Tibial artery (tissue), 4 donors: ENCODE measurements at regions not wholly inside any gene's neighbourhood (a gene's known extent, or its start where the extent isn't known, plus 50 kb on each side); places are given as distances from the start of the nearest gene placed in this dataset.

Experiments used
- DNase-seq, 2 donors: peaks; one replicate each; pipeline ENCODE4 v3.0.0-alpha.2; 2019
- H3K27ac ChIP-seq, 2 donors: fragments of 200-600 bp; sonication (generic) in 1 of 2; 1 replicate in 1 of 2; 2 replicates in 1 of 2; pipeline ENCODE4 v1.5.1; 2018 to 2019; ENCODE audit warnings: mild to moderate bottlenecking in 1 of 2
- H3K27me3 ChIP-seq, 2 donors: fragments of 200-600 bp; sonication (generic) in 1 of 2; one replicate each; pipeline versions ENCODE4 v1.5.1 to v1.6.0; 2016 to 2019
- H3K36me3 ChIP-seq, 3 donors: fragments of 200-600 bp; sonication (generic) in 2 of 3; one replicate each; pipeline ENCODE4 v1.5.1; 2016 to 2019; ENCODE audit warnings: mild to moderate bottlenecking in 2 of 3
- H3K4me1 ChIP-seq, 4 donors: fragments of 200-600 bp; sonication (generic) in 2 of 4; 1 replicate in 3 of 4; 2 replicates in 1 of 4; pipeline ENCODE4 v1.5.1; 2016 to 2019
- H3K4me3 ChIP-seq, 2 donors: fragments of 200-600 bp; sonication (generic) in 1 of 2; 1 replicate in 1 of 2; 2 replicates in 1 of 2; pipeline ENCODE4 v1.5.1; 2018 to 2019; ENCODE audit warnings: mild to moderate bottlenecking in 2 of 2
- H3K9me3 ChIP-seq, 3 donors: fragments of 200-600 bp; sonication (generic) in 1 of 3; one replicate each; pipeline ENCODE4 v1.5.1; 2016 to 2019
- CTCF ChIP-seq, 2 experiments: fragments of 200-600 bp in 1 of 2; fragments of 450-650 bp in 1 of 2; IDR thresholded peaks; one replicate each; pipeline ENCODE4 v1.5.1; 2017 to 2019; ENCODE audit warnings: antibody characterized with exemption in 2 of 2, mild to moderate bottlenecking in 1 of 2, moderate library complexity in 1 of 2
- intact Hi-C: fragments of 100-400 bp; cut with DNase I; formaldehyde crosslinking; loops from one replicate; pipeline ENCODE4 v1.15.0; 2023; ENCODE audit warnings: low total_unique reads

- H3K4me3 ChIP-seq = no peak overlapping the region
- H3K4me1 ChIP-seq = no peaks in the 10 kb centered on the region
- intact Hi-C loops = no loop called here
- no peaks in the 10 kb centered on the region for H3K36me3 ChIP-seq
- TF ChIP-seq CTCF (IDR thresholded peaks at IDR 0.05) = no peak
- H3K27me3 ChIP-seq = no peaks in the 10 kb centered on the region
- no peak for DNase-seq
- no peaks in the 10 kb centered on the region for H3K9me3 ChIP-seq
- H3K27ac ChIP-seq = no peak overlapping the region
These were observed 627.4 kb upstream of the NDST4 start for GRCh38 chr4:115740806-115741205.

GRCh38 chr4:115729739-115730266 is 616.4 kb upstream of the NDST4 start:
- Histone ChIP-seq H3K9me3 (no peaks in the 10 kb centered on the region), H3K27ac (no peak overlapping the region), H3K36me3 (no peaks in the 10 kb centered on the region), H3K27me3 (no peaks in the 10 kb centered on the region), H3K4me1 (no peaks in the 10 kb centered on the region), H3K4me3 (no peak overlapping the region)
- TF ChIP-seq CTCF (IDR thresholded peaks at IDR 0.05) = no peak
- intact Hi-C loops = no loop called here
- DNase-seq = no peak

GRCh38 chr4:115723621-115724020 is 610.2 kb upstream of the NDST4 start:
- no peak for TF ChIP-seq CTCF (IDR thresholded peaks at IDR 0.05)
- Histone ChIP-seq H3K4me3 (no peak overlapping the region), H3K27ac (no peak overlapping the region), H3K9me3 (no peaks in the 10 kb centered on the region), H3K36me3 (no peaks in the 10 kb centered on the region), H3K27me3 (no peaks in the 10 kb centered on the region), H3K4me1 (no peaks in the 10 kb centered on the region)
- intact Hi-C loops = no loop called here
- no peak for DNase-seq

GRCh38 chr4:115720611-115721010 is 607.2 kb upstream of the NDST4 start:
- no peaks in the 10 kb centered on the region for H3K36me3 ChIP-seq
- DNase-seq = no peak
- H3K27ac ChIP-seq = no peak overlapping the region
- H3K4me3 ChIP-seq = no peak overlapping the region
- no peaks in the 10 kb centered on the region for H3K4me1 ChIP-seq
- no peaks in the 10 kb centered on the region for H3K27me3 ChIP-seq
- TF ChIP-seq CTCF (IDR thresholded peaks at IDR 0.05) = no peak
- intact Hi-C loops = no loop called here
- H3K9me3 ChIP-seq = no peaks in the 10 kb centered on the region

- H3K36me3 ChIP-seq = no peaks in the 10 kb centered on the region
- no peak overlapping the region for H3K4me3 ChIP-seq
- H3K27me3 ChIP-seq = no peaks in the 10 kb centered on the region
- no peaks in the 10 kb centered on the region for H3K9me3 ChIP-seq
- intact Hi-C loops = no loop called here
- DNase-seq = no peak
- TF ChIP-seq CTCF (IDR thresholded peaks at IDR 0.05) = no peak
- H3K27ac ChIP-seq = no peak overlapping the region
- H3K4me1 ChIP-seq = no peaks in the 10 kb centered on the region
These were observed 598.2 kb upstream of the NDST4 start for GRCh38 chr4:115711575-115711974.

- intact Hi-C loops = no loop called here
- no peak for DNase-seq
- TF ChIP-seq CTCF (IDR thresholded peaks at IDR 0.05) = no peak
- Histone ChIP-seq H3K36me3 (no peaks in the 10 kb centered on the region), H3K4me1 (no peaks in the 10 kb centered on the region), H3K27ac (no peak overlapping the region), H3K27me3 (no peaks in the 10 kb centered on the region), H3K4me3 (no peak overlapping the region), H3K9me3 (no peaks in the 10 kb centered on the region)
These were observed 575.5 kb upstream of the NDST4 start for GRCh38 chr4:115688961-115689360.
